ENCODE measurements at regions not wholly inside any gene's neighbourhood (a gene's known extent, or its start where the extent isn't known, plus 50 kb on each side); places are given as distances from the start of the nearest gene placed in this dataset.
"Not testable (repeated sequence)": the region's sequence is repeated elsewhere in the genome, so short reads cannot be mapped to it uniquely, and the experiment has no call there.

- DNase-seq = no peak
Observed at GRCh38 chr5:158513490-158514318, 586.0 kb downstream of the EBF1 start.

GRCh38 chr5:158511454-158511853 is 588.3 kb downstream of the EBF1 start:
- DNase-seq = no peak

GRCh38 chr5:158510479-158510878 is 589.2 kb downstream of the EBF1 start:
- DNase-seq = no peak

GRCh38 chr5:158506648-158507047 is 593.1 kb downstream of the EBF1 start:
- no peak for DNase-seq

- DNase-seq = no peak
Observed at GRCh38 chr5:158502686-158503085, 597.0 kb downstream of the EBF1 start.

GRCh38 chr5:158499892-158500418 is 599.8 kb downstream of the EBF1 start:
- DNase-seq = no peak

- DNase-seq = no peak
Observed at GRCh38 chr5:158499075-158499891, 600.4 kb downstream of the EBF1 start.

- no peak for DNase-seq
Observed at GRCh38 chr5:158496624-158497023, 603.1 kb downstream of the EBF1 start.

- no peak for DNase-seq
Observed at GRCh38 chr5:158494541-158494940, 605.2 kb downstream of the EBF1 start.

- DNase-seq = not testable (repeated sequence)
Observed at GRCh38 chr5:158494044-158494443, 605.7 kb downstream of the EBF1 start.

GRCh38 chr5:158492841-158493242 is 606.9 kb downstream of the EBF1 start:
- DNase-seq = no peak

- DNase-seq = no peak
Observed at GRCh38 chr5:158492136-158492535, 607.6 kb downstream of the EBF1 start.

- no peak for DNase-seq
Observed at GRCh38 chr5:158487664-158488063, 612.1 kb downstream of the EBF1 start.

GRCh38 chr5:158487156-158487555 is 612.6 kb downstream of the EBF1 start:
- no peak for DNase-seq

- DNase-seq = no peak
Observed at GRCh38 chr5:158486566-158486965, 613.1 kb downstream of the EBF1 start.

- no peak for DNase-seq
Observed at GRCh38 chr5:158485604-158486081, 614.1 kb downstream of the EBF1 start.

GRCh38 chr5:158485047-158485446 is 614.7 kb downstream of the EBF1 start:
- no peak for DNase-seq

GRCh38 chr5:158484150-158484549 is 615.6 kb downstream of the EBF1 start:
- DNase-seq = no peak

GRCh38 chr5:158483281-158483860 is 616.3 kb downstream of the EBF1 start:
- no peak for DNase-seq

GRCh38 chr5:158482125-158482524 is 617.6 kb downstream of the EBF1 start:
- no peak for DNase-seq

- no peak for DNase-seq
Observed at GRCh38 chr5:158478139-158478538, 619.2 kb upstream of the CLINT1 start.

GRCh38 chr5:158477214-158477613 is 618.3 kb upstream of the CLINT1 start:
- DNase-seq = no peak

- no peak for DNase-seq
Observed at GRCh38 chr5:158473016-158473635, 614.2 kb upstream of the CLINT1 start.

All from NCI-H1105 (cell line).